A204.1 (cell line): ENCODE measurements at regions not wholly inside any gene's neighbourhood (a gene's known extent, or its start where the extent isn't known, plus 50 kb on each side); places are given as distances from the start of the nearest gene placed in this dataset.
"Not testable (repeated sequence)": the region's sequence is repeated elsewhere in the genome, so short reads cannot be mapped to it uniquely, and the experiment has no call there.

ENCODE experiments used
- FAIRE-seq: peaks from 2 replicates; lab custom pipeline; 2012; peaks lifted over from hg19 to GRCh38; lab: Jason Lieb, UNC

- FAIRE-seq = no peak
These were observed 252.2 kb downstream of the SYT10 start for GRCh38 chr12:33187409-33187808.

DNA sequence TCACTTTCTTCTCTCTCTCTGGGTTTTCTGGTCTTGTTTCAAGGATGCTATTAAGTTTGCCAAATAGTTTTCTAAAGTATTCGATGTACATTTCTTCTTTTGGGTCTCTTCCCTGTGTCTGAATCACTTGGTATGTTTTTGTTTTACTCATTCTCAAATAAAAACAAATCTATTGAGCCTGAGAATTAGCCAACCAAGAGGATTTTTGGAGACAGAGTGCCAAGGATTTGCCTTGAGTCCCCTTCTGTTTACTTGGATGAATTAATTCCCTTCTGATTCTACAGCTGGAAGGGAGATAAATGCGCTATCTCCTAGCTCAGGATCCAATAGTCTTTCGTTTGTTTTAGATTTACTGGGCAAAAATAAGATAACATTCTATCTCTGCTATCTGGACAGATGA, 255.5 kb downstream of the SYT10 start:
- FAIRE-seq = no peak

- no peak for FAIRE-seq
These were observed 257.1 kb downstream of the SYT10 start for GRCh38 chr12:33182485-33182884.

- FAIRE-seq = no peak
These were observed 258.7 kb downstream of the SYT10 start for GRCh38 chr12:33180918-33181317.

DNA sequence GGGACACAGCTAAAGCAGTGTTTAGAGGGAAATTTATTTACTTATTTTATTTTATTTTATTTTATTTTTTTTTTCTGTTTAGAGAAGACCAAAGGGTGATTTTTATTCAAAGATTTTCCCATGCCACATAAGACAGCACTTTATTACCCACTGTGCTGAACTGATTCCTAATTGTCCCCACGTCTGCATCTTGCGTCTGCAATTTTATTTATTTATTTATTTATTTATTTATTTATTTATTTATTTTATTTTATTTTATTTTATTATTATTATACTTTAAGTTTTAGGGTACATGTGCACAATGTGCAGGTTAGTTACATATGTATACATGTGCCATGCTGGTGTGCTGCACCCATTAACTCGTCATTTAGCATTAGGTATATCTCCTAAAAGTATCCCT, 269.7 kb upstream of the PKP2 start:
- FAIRE-seq = not testable (repeated sequence)

DNA sequence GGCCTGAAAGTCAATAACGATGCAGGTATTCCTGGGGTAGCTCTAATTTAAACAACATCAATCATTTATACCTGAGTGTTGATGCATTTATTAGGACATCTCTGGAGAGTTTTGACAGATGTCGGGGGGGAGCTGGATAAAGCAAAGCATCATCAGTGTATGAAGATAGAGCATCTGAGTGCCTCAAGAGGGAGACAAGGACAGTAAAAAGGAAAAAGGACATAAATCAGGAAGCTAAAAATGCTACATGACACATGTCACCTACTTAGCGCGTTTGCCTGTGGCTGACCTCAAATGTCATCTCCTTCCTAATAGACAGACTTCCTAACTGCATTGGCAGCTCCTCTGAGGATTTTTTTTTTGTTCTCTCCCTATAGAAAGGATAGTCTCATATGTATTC, 259.5 kb upstream of the PKP2 start:
- FAIRE-seq = no peak

GRCh38 chr12:33147292-33147691, 250.7 kb upstream of the PKP2 start:
- FAIRE-seq = not testable (repeated sequence)

DNA sequence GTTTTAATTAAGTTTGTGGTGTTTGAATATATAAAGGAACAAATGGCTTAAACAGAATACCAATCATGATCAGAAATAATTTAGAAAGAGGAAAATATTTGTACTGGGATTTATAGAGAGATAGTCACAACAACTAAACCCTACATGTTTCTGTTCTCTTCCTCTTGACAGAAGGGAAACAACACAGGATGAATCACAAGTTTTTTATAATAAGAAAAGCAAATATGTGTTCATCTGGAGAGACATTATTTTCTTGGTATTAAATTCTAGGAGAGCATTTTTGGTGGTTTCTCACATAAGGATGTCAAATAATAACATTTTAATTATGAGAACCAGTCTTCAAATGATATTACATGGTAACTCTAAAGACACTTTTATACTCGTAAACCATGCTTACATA, 232.9 kb upstream of the PKP2 start:
- no peak for FAIRE-seq

- FAIRE-seq = no peak
These were observed 229.2 kb upstream of the PKP2 start for GRCh38 chr12:33125755-33126154.

DNA sequence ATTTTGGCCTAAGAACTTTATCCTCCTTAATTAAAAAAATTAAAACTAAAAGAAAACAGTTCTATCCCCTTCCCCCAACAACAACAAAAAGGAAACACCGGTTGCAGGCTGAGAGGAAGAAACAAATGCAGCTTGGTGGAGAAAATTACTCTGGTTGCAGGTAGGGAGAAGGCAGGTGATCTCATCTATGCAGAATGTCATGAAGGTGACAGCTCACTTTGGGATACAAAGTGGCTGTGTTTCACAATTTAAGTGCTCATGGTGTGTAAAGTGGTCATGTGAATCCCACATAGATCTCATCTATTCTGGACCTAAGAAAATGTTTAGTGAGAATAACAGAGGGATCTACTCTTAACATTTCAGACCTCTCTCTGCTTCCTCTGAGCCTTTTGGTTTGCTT, 219.7 kb upstream of the PKP2 start:
- no peak for FAIRE-seq

DNA sequence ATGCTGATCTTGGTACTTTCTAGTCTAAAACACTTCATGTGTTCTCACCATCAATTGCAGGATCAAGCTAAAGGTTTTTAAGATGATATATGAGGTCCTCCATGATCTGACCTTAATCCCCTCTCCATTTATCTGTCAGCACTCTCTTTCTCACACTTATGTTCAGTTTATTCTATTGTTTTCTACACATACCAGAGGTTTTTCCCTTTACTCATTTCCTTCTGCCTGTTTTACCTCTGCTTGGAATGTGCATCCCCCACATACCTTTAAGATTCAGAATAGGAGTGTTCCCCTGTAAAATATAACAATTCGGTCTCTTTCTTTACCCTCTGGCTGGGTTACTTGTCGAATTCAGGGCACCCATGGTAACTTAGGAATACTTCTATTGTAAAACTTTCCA, 219.1 kb upstream of the PKP2 start:
- FAIRE-seq = no peak

- no peak for FAIRE-seq
These were observed 215.3 kb upstream of the PKP2 start for GRCh38 chr12:33111850-33112249.

GRCh38 chr12:33107827-33108226, 211.2 kb upstream of the PKP2 start:
- not testable (repeated sequence) for FAIRE-seq

DNA sequence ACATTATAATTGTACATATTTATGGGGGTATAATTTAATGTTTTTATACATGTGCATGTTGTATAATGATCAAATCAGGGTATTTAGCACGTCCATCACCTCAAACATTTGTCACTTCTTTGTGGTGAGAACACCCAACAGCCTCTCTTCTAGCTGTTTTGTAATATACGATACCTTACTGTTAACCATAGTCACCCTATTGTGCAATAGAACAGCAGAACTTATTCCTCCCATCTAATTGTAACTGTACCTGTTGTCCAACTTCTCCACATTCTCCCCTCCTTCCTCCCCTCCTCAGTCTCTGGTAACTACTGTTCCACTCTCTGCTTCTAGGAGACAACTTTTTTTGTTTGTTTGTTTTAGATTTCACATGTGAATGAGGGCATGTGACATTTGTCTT, 197.0 kb upstream of the PKP2 start:
- no peak for FAIRE-seq

- FAIRE-seq = not testable (repeated sequence)
These were observed 191.3 kb upstream of the PKP2 start for GRCh38 chr12:33087876-33088275.

DNA sequence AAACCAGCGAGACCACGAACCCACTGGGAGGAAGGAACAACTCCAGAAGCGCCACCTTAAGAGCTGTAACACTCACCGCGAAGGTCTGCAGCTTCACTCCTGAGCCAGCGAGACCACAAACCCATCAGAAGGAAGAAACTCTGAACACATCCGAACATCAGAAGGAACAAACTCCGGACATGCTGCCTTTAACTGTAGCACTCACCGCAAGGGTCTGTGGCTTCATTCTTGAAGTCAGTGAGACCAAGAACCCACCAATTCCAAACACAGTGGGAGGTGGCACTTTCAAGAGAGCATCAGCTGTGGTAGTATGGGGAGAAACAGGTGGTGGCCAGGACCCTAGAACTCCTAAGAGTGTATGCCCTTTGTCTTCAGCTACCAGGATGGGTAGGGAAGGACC, 179.8 kb upstream of the PKP2 start:
- not testable (repeated sequence) for FAIRE-seq

DNA sequence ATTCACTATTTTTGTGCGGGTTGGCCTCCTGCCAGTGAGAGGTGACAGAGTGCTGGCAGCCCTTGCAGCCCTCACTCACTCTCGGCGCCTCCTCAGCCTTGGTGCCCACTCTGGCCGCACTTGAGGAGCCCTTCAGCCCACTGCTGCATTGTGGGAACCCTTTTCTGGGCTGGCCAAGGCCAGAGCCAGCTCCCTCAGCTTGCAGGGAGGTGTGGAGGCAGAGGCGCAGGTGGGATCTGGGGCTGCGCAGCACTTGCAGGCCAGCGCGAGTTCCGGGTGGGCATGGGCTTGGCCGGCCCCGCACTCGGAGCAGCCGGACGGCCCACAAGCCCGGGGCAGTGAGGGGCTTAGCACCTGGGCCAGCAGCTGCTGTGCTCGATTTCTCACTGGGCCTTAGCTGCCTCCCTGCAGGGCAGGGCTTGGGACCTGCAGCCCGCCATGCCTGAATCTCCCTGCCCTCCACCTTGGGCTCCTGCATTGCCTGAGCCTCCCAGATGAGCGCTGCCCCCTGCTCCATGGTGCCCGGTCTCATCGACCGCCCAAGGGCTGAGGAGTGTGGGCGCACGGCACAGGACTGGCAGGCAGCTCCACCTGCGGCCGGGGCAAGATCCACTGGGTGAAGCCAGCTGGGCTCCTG, 178.7 kb upstream of the PKP2 start:
- FAIRE-seq = not testable (repeated sequence)

DNA sequence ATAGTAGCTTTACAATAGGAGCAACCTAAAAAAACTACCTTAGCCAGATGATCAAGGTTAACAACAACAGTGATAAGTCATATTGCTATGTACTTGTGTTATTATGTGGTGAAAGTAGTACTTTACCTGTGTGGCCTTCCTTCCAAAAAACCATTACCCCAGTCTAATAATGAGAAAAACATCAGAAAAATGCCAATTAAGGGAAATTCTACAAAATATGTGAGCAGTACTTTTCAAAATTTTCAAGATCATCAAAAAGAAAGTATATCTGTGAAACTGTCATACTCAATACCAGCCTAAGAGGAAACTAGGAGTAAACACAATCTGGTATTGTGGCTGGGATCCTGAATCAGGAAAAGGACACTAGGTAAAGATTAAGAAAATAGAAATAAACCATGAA, 165.3 kb upstream of the PKP2 start:
- FAIRE-seq = no peak

DNA sequence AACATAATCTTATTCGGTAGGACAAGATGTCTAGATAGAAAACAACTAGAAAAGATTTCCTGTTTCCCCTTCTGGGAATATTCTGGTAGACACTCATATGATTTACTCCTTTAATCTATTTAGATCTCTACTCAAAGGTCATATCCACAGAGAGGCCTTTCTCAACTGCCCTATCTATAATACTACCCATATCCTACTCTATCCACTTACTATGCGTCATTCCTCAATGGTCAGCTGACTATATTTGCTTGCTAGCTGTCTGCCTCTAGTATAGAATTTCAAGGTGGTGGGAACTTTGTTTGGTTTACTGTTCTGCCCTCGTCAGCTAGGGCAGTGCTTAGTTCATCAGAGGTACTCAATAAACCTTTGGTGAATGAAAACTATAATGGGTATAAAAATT, 157.8 kb upstream of the PKP2 start:
- no peak for FAIRE-seq

DNA sequence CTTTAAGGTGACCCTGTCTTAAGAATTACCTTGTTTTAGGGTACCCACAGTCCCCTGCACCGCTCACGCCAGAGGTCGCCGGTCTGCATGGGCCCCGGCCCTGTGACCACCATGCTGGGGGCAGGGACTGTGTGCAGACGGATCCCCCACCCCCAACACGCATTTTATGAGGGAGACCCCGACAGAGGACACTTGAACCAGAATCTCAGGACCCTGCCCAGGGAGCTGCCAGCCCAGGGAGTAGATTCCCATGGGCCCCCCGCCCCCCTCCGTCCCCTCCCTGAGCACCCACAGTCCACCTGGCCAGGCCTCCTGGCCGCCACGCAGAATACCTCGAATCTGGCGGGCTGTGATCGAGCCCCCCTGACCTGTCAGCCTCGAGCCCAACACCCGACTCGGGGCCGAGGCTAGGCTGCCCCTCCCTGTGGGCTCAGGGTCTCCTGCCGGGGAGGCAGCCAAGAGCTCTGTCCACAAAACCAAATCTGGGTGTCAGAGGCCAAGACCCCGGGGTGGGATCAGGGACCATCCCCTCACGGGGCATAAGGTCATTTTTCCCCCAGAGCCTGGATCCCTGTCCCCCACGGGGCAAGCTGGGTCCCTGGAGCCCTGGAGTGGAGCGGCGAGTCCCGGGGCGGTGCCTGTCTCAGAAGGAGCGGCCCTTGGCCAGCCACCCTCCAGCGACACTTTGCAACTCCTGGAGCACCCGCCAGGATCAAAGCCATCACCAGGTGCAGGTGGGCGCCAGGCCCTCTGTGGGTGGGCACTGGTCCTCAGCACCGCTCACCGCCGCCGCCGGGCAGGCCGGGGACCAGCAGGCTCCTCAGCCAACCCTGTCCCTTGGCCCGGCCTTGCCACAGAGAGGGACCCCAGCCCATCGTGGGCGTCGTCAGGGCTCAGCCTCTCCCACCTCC, 155.8 kb upstream of the PKP2 start:
- no peak for FAIRE-seq

DNA sequence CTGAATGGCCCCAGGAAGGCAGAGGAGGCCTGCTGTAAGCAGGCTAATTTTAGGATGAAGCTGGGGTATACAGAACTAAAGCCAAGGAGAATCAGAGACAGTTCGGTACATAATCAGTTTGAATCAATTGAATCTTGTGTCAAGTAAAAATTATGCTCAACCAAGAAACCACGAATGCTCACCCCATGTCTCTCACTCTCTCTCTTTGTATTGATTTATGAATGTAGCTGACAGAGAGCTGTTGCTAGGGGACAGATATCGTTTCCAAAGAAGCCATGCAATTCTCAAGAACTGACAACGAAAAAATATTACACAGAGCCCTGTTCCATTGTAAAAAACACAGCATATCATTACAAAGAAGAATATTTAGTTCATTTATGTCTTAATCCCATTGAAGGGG, 151.1 kb upstream of the PKP2 start:
- no peak for FAIRE-seq

- FAIRE-seq = no peak
These were observed 147.9 kb upstream of the PKP2 start for GRCh38 chr12:33044447-33044846.

DNA sequence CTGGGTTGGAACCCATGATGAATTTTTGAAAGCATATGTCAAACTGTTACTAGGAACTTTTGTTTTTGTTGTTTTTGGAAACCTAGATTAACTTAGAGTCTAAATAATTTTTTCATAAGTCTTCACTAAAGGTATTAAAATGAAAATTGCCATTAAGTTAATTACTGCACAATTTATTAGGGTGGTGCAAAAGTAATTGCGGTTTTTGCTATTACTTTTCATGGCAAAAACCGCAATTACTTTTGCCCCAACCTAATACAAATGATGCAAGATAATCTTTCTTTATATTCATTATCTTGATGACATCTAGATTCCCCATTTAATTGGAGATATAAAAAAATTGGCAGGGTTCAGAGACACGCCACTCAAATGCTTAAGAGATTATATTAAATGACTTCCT, 145.0 kb upstream of the PKP2 start:
- no peak for FAIRE-seq

DNA sequence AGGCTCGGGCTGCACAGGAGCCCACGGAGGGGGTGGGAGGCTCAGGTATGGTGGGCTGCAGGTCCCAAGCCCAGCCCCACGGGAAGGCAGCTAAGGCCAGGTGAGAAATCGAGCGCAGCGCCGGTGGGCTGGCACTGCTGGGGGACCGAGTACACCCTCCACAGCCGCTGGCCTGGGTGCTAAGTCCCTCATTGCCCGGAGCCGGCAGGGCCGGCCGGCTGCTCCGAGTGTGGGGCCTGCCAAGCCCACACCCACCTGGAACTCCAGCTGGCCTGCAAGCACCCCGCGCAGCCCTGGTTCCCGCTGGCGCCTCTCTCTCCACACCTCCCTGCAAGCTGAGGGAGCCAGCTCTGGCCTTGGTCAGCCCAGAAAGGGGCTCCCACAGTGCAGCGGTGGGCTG, 137.4 kb upstream of the PKP2 start:
- FAIRE-seq = not testable (repeated sequence)
